NCI-H1417 (cell line): ENCODE measurements at regions not wholly inside any gene's neighbourhood (a gene's known extent, or its start where the extent isn't known, plus 50 kb on each side); places are given as distances from the start of the nearest gene placed in this dataset.
"Not testable (repeated sequence)": the region's sequence is repeated elsewhere in the genome, so short reads cannot be mapped to it uniquely, and the experiment has no call there.

Source experiments
- DNase-seq, 3 experiments: peaks; one replicate each; lab custom pipeline; 2025; lab: John Stamatoyannopoulos, UW

DNA sequence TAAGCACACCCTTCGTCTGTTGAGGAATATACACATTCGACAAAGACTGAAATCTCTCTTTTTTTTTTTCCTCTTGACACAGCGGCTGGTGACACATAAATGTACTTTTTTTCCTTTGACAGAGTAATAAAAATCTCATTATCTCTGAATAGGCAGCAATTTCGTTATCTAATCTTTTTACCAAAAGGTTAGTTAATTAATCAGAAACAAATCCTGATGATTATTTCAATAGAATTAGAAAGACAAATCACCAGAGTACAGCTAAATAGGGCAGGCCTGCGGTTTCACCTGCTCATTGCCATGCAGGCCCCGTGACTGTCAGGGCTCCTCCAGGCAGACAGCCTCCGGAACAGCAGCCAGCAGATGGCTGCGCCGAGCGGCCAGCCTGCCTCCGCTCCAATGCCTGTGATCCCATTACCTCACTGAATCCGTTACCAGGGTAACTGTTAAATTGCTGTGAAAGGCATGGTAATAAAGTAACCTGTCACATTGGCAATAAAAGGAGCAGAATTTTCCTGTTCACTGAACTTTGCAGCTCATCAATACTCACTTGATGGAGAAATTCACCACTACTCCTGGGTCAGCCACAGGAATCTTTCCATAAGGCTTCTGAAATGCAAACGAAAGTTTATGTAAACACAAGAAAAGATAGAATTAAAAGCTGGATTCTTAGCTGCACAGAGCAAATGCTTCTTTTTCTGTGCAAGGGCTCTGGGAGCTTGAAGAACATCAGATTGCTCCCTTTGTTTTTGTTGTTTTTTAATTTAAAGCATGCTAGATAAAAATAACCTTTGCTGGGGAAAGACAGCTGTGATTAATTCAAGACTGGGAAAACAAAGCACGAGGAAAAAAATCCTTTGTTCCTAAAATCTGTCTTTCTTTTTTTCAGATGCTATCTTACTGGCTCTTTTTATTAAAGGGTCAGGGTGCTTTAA, 666.4 kb upstream of the ZNF608 start:
- peak; percentile 56 to 88 (median 76) for DNase-seq

DNA sequence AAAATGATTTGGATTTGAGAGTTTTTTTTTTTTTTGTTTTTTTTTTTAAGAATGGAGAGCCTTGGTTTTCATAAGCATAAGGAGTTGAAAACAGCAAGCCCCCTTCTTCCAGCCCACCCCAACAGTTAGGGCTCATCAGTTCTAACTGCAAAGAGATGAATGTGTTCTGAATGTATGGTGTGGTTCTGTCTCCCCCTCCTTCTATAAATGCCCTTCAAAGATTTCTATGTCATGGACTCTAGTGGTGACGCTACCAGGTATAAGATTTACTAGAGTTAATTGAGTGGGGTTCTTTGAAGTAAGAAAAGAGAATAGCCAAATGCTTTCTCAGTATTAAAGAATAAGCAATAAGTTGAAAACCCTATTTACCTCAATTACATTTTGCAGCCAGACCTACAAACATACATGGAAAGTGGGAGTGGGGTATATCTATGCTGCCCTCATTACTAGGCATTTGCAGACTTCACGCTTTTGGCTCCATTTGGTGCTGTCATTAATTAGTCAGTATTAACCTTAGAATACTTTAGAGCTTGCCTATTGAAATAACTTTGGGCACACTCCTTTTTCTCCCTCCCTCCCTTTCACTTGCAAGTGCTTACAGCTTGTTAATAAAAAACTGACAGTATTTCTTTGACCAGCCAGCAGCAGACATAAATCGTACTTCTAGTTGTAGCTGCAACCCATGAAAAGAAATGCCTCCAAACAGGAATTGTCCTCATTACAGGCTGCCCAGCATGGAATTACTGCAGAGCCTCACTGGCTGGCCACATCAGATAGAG, 667.2 kb upstream of the ZNF608 start:
- DNase-seq = peak in 1 of 3 experiments; percentile 28

DNA sequence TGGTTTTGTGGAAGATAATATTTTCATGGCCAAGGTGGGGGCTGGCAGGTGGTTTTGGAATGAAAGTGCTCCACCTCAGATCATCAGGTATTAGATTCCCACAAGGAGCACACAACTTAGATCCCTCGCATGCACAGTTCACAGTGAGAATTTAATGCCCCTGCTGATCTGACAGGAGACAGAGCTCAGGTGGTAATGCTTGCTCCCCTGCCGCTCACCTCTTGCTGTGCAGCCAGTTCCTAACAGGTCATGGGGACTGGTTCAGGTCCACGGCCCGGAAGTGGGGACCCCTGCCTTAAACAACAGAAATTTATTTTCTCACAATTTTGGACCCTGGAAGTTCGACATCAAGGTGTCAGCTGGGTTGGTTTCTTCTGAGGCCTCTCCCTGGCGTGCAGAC, 668.7 kb upstream of the ZNF608 start:
- no peak for DNase-seq

DNA sequence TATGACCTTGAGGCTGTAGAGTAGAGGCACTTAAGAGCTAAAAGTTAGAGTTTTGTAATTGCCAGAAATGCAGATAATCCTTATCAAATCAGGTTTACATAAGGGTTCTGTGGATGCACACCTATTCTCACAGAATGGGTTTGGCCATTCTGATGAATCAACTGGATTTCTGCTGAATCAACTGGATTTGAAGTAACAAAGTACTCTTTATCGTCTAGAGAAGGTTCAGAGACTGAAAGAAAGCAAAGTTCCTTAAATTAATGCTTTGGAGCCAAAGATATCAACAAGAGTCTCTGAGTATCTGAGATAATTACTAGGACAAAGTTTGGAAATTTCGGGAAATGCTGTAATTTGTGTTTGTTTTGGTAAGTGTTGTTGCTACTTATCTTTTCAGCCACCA, 669.6 kb upstream of the ZNF608 start:
- no peak for DNase-seq

DNA sequence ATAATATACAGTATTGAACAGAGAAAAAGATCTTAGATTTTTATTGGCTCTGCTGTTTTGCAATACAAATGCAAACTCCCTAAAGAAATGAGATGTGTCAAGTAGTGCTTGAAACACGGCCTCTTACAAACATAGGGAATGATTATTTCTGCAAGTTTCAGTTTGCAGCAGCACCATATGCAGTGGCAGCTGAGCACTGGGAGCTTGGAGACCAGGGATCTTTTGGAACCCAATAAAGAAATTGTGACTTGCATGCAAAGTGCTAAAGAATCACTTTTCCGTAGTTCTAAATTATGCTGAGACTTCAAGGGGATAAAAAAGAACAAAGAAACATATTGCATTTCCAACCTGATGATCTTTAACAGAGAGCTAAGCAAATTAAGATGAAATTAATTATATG, 674.6 kb upstream of the ZNF608 start:
- peak in 2 of 3 experiments; percentile 5 to 16 for DNase-seq

DNA sequence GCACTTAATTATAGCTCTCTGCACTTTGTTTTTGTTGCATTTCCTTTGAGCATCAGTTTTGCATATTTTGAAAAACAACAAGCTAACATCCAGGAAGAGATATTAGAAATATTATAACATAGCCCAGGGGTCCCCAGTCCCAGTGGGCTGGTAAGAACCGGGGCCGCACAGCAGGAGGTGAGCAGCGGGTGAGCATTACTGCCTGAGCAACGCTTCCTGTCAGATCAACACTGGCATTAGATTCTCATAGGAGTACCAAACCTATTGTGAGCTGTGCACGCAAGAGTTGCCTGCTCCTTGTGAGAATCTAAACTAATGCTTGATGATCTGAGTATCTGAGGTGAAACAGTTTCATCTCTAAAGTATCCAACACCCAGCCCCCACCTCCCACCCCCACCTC, 675.9 kb upstream of the ZNF608 start:
- DNase-seq = peak in 1 of 3 experiments; percentile 37

DNA sequence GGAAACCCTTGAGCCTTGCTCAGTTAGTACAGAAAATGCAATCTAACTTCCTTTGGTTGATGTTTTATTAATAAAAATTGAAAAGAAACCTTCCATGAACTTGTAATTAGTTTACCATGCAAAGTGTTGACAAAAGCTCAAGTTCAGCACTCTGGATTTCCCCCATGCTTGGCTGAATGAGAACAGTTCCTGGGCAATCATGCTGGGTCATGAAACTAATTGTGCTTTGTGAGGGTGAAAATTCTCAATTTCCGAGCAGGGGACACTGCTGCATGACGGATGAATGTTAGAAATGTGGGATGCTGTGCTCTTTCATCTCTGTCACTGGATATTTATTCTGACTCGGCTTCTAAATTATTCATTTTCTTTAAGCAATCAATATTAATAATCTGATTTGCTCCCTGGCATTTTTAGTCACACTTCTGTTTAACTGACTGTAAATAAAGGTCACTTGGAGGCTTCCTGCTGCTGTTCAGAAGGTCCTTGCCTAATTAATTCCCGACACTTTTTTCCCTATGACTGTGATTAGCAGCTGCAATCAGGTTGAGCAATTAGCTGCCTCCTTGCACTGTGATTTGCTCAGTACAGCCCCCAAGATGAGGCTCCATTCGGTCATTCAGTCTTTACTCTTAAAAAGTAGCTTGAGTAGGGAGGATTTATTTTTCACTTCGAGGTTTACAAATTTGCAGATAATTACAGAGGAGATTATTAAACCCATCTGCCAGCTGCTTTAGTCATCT, 678.1 kb upstream of the ZNF608 start:
- DNase-seq = peak in 2 of 3 experiments; percentile 37 to 77

DNA sequence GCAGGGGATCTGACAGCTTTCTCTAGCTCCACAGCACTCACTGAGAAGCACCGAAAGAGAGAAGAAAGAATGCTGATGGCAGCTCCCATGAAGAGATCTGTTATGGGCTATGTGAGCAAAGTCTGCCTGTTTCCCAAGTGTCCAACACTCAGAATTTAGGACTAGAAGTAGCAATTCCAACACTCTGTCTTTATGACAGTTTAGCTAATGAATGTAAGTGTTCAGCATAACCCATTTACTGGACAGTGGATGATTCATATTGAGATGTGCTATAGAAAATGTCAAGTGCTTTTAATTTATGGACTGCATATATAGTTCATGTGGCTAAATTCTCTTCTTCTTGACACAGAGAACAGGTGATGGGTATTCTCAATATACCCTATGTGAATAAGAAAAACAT, 683.1 kb upstream of the ZNF608 start:
- no peak for DNase-seq

DNA sequence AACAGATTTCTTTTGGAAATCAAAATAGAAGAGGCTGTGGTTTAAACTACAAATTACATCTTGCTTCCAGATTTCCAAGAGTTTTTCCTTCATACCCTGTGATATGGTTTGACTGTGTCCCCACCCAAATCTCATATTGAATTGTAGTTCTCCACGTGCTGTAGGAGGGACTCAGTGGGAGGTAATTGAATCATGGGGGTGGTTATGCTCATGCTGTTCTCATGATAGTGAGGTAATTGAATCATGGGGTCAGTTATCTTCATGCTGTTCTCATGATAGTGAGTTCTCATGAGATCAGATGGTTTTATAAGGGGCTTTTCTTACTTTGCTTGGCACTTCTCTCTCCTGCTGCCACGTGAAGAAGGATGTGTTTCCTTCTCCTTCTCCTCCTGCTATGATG, 687.0 kb upstream of the ZNF608 start:
- DNase-seq = no peak

DNA sequence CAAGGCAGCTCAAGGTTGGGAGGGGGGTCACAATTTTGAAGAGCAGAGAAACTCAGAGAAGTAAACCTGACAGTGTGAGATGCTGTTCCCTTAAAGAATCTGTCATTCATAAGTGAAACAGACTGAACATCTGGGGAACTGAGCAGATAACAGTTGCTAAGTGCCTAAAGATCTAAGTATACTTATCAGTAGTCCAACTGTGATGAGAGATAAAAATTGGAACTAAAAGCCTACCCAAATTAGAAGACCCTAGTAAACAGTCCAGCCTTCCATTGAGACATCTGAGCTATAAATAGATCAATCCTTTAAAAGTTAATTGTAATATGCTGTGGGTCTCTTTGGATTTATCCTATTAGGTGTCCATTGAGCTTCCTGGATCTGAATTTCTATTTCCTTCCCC, 692.8 kb upstream of the ZNF608 start:
- no peak for DNase-seq

DNA sequence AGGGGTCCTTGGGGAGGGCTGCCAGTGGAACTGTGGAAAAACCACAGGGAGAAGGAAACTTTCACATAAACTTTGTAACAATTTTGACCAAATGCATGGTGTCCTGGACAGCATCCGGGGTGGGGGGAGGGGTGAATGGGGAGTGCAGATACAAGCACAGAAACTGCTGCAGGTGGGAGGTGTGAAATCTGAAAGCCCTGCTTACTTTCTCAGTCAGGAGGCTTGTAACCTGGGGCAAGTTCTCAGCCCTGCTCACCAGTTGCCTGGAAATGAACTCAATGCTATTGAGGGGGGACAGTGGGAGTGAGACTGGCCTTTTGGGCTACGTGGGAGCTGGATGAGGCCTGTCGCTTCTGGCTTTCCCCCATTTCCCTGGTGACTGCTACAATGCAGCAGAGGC, 694.5 kb upstream of the ZNF608 start:
- DNase-seq = no peak

DNA sequence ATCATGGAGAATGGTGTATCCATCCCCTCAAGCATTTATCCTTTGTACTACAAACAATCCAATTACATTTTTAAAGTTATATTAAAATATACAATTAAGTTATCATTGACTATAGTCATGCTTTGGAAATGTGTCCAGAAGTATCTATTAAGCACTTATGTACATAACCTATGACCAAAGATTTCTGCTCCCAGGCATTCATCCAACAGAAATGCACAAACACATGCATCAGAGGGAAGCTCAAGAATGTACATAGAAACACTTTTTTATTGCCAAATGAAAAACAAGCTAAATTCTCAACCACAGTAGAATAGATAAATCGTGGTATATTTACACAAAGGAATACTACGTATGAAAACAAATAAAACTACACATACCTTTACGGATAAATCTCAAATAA, 700.5 kb upstream of the ZNF608 start:
- no peak for DNase-seq

DNA sequence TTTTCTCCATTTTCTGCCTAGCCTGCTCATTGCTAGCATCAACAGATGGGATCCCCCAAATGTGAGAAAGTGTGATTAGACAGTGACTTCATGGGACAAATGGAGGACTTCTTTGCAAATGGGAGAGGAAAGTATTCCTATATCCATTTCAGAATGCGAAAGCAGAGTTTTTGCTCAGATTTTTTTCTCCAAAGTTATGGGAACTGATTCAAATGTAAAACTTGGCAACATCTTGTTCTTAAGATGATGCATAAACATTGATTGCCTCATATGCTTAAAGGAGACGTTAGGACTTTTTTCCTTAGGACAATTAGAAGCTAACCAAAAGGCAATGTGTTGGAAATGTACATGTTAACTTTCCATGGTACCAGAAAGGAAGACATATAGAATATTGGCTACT, 704.3 kb upstream of the ZNF608 start:
- no peak for DNase-seq

DNA sequence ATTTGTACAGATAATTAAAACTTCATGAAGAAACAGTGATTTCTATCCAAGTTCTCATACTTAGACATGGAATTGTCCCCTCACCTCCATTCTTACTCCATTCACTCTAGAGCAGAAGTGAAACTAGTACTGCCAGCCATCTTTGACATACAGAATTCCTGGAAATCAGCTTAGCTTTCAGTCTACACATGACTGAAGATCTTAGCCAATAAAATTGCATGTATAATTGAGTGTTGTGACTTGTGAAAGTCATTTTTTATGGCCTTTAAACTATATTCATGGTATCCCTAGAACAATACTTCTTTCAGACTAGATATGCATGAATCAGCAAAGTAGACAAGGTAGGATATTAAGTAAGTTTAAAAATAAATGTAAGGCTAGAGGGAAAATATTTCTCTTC, 705.2 kb upstream of the ZNF608 start:
- DNase-seq = no peak

DNA sequence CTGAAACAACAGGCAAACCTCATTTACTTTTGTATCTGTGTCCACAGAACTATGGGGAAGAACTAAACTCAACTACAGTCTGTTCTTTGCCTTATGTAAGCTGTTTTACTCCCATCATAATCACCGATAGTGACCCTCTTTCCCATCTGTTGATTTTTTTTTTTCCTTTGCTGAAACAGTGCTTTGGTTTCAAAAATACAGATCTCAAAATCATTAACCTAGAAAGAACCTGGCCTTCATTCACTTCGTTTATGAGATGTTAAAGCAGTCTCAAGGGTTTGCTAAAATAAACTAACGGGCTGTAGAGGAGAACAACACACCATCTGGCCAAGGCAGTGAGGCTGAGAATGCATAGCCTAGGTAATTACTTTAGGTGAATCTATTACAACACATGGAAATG, 706.6 kb upstream of the ZNF608 start:
- DNase-seq = peak in 1 of 3 experiments; percentile 4

DNA sequence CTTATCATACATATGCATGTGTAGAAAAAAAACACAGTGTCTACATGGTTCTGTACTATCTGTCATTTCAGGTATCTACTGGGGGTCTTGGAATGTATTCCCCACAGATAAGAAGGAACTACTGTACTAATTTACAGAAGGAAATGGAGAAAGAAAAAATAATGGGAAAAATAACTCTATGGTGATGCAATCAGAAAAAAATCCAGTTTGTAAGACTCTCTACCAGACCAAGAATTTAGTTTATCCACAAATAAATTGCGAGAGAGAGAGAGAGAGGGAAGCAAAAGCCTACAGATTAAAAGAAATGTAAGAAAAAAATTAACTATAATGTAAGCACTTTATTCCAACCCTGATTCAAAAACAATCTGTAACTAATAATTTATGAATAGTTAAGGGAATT, 708.6 kb upstream of the ZNF608 start:
- no peak for DNase-seq

DNA sequence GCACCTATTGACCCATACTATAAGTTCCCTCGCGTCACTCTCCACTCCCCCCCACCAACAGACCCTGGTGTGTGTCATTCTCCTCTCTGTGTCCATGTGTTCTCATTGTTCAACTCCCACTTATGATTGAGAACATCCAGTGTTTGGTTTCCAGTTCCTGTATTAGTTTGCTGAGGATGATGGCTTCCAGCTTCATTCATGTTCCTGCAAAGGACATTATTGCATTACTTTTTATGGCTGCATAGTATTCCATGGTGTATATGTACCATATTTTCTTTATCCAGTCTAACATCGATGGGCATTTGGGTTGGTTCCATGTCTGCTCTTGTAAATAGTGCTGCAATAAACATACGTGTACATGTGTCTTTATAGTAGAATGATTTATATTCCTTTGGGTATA, 709.6 kb upstream of the ZNF608 start:
- DNase-seq = not testable (repeated sequence)

DNA sequence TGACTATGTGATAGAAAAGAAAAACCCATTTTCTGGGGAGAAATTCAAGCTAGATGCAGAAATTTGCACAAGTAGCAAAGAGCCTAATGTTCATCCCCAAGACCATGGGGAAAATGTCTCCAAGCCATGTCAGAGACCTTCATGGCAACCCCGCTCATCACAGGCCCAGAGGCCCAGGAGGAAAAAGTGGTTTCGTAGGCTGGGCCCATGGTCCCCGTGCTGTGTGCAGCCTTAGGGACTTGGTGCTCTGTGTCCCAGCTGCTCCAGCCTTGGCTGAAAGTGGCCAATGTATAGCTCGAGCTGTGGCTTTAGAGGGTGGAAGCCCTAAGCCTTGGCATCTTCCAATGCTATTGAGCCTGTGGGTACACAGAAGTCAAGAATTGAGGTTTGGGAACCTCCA, 711.2 kb upstream of the ZNF608 start:
- no peak for DNase-seq

DNA sequence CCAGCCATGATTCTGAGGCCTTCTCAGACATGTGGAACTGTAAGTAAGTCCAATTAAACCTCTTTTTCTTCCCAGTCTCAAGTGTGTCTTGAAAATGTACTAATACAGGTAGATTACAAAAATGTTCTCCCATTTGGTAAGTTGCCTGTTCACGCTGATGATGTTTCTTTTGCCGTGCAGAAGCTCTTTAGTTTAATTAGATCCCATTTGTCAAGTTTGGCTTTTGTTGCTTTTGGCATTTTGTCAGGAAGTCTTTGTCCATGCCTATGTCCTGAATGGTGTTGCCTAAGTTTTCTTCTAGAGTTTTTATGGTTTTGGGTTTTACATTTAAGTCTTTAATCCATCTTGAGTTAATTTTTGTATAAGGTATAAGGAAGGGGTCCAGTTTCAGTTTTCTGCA, 712.5 kb upstream of the ZNF608 start:
- DNase-seq = not testable (repeated sequence)

DNA sequence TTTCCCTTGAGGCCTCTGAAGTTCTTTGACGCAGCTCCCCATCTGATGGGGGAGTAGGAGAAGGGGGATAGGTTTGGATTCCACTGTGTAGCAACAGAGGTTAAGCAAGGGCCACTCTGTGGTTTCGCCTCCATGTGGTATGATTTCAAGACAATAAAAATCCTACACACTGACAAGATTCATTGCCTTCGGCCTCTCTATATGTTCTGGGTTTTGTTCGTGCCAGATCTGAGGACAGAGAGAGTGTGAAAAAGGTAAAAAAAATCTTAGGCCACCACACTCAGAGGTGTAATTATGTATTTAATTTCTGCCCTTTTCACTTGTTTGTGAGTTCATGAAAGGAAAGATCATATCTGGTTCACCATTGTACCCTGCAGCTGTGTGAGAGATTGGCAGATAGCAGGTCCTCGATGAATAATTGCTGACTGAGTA, 715.2 kb upstream of the ZNF608 start:
- peak in 1 of 3 experiments; percentile 10 for DNase-seq

DNA sequence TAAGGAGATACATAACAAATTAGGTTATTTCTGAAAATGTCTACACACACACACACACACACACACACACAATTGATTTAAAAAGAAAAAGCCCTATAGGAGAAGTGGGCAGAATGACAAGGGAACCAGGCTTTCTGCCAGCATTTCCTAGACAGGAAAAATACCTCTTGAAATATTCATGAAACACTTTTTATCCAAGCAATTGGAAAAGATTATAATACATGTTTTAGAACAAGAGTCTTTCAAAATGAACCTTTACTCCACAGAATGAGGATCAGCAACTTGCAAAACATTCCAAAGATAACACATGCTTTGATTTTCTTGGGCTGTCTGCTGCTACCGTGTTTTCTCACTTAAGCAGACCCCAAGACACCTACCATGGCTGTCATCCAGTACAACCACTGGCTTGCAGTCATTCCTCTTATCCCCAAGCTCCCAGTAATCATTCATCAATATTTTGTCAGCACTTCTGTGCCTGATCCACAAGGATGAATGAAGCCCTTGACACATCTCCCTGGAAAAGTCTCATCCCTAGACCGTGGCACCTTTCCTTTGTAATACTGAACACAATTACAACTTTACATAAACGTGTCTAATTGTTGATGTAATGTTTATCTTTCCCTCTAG, 717.1 kb upstream of the ZNF608 start:
- no peak for DNase-seq
